Cardiac fibroblast (primary cell): ENCODE measurements at regions not wholly inside any gene's neighbourhood (a gene's known extent, or its start where the extent isn't known, plus 50 kb on each side); places are given as distances from the start of the nearest gene placed in this dataset.

Experiments
- DNase-seq, 2 donors: peaks; one replicate each; pipeline versions ENCODE4 v3.0.0 to v3.0.0-alpha.2; 2010; ENCODE audit warnings: low read depth in 2 of 2
- H3K4me3 ChIP-seq, 2 donors: replicated peaks in 1 of 2; 1 replicate in 1 of 2; 2 replicates in 1 of 2; pipeline ENCODE4 v1.5.1; 2011; ENCODE audit warnings: low read depth in 2 of 2, low read length in 2 of 2, mild to moderate bottlenecking in 2 of 2, moderate library complexity in 1 of 2
- CTCF ChIP-seq: IDR thresholded peaks from one replicate; pipeline ENCODE4 v1.5.1; 2011; ENCODE audit warnings: low read depth, mild to moderate bottlenecking, low read length, inconsistent platforms

DNA sequence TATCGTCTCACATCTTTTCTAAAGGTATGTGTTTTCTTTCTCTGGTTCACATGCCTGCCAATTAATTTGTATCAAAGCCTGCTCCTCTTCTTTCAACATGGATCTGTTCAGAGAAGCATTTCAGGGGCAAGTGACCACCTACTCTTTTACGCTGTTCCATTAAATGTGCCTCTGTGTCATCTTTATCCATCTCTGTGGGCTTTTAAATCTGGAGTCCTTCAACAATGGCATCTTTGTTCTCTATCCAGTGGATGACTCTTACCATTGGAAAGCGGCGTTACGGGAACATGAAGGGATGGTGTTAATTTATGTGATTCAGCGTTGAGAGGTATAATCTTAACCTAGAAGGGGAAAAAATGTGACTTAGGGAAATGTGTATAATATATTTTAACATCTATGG lies 92.7 kb upstream of the CFAP20DC start:
- no peak overlapping the region for H3K4me3 ChIP-seq
- no peak for DNase-seq

GRCh38 chr3:59138966-59139365 lies 89.1 kb upstream of the CFAP20DC start:
- H3K4me3 ChIP-seq = no peak overlapping the region
- DNase-seq = no peak
- TF ChIP-seq CTCF = no peak

More for the DNA sequence above, 92.7 kb upstream of the CFAP20DC start:
- TF ChIP-seq CTCF = no peak

- DNase-seq = no peak
- H3K4me3 ChIP-seq = no peak overlapping the region
- TF ChIP-seq CTCF = no peak
Observed at GRCh38 chr3:59137415-59137814, 87.6 kb upstream of the CFAP20DC start.

GRCh38 chr3:59136081-59136480 lies 86.3 kb upstream of the CFAP20DC start:
- no peak overlapping the region for H3K4me3 ChIP-seq
- no peak for TF ChIP-seq CTCF

GRCh38 chr3:59135096-59135495 lies 85.3 kb upstream of the CFAP20DC start:
- H3K4me3 ChIP-seq = no peak overlapping the region
- DNase-seq = no peak

More at GRCh38 chr3:59136081-59136480, 86.3 kb upstream of the CFAP20DC start:
- no peak for DNase-seq

DNA sequence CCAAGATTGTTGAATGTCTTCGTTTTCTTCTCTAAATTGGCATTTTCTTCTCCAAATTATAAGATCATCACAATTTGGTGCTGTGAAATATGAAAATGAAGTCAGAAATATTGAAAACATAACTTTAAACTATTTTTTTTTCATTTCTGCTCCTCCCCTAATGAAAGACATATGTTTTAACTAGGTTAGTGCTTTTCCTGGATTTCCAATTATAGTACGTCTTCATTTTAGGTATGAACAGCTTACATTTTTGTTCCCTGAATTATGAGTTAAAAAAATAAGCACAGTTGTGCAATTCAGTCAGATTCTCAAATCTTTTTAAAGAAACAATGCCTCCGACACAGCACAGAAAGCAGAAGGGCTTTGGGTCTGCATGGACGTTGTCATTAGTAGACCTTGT lies 83.5 kb upstream of the CFAP20DC start:
- no peak for TF ChIP-seq CTCF
- no peak overlapping the region for H3K4me3 ChIP-seq
- DNase-seq = peak in 1 of 2 donors; percentile 41

More at GRCh38 chr3:59135096-59135495, 85.3 kb upstream of the CFAP20DC start:
- no peak for TF ChIP-seq CTCF

GRCh38 chr3:59131016-59131766 lies 81.4 kb upstream of the CFAP20DC start:
- no peak overlapping the region for H3K4me3 ChIP-seq
- TF ChIP-seq CTCF = no peak
- DNase-seq = no peak
